HCEC 1CT (cell line): ENCODE measurements at regions not wholly inside any gene's neighbourhood (a gene's known extent, or its start where the extent isn't known, plus 50 kb on each side); places are given as distances from the start of the nearest gene placed in this dataset.

Experiments
- DNase-seq: peaks from one replicate; pipeline ENCODE4 v3.0.0-alpha.2; 2017

DNA sequence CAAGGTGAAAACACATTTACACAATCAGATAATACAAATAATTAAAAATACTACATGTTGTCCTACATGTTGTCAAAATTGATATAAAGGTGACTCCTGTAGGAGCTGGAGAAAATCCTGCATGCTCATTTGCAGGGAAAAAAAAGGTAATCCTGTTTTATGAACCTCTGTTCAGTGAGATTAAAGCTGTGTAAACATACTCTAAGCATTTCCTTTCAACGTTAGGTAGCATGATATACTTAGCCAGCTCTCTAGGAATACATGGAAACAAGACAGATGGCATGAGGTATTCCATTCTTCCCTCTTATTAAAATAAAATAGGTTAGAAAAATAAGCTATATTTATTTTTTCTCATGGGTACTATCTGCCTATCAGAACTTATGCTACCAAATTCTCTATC, 635.7 kb upstream of the FLRT2 start:
- no peak for DNase-seq

DNA sequence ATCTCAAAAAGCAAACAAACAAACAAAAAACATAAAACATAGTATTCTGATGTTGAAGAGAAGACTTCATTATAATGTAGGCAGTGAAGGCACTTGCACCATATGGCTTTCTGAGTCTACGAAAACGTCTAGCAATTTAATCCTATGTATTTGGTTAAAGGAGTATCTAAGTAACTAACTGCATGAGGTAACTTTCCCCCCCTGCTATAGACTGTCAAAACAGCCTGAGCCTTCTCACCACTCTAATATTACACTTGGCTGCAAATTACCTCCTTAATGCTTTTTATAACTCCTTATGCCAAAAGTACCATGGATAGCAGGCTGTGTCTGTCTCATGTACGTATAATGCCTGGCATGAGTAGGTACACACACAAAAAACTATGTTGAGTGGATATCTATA, 607.6 kb upstream of the FLRT2 start:
- no peak for DNase-seq

DNA sequence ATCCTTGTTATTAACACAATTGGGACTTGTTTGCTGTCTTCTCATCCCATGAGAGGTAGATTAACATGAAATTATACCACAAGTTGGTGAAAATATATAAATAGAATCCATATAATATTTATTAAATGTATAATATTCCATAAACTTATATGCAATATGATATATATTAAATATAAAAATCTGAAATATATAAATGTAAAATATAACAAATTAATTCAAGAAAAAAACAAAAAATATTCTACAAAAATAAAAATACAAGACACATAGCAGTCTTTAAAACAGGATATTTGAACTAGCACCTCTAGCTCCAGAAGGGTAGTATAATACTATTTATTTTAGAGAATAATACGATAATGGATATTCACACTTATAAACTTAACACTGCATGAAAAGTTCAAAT, 603.3 kb upstream of the FLRT2 start:
- DNase-seq, result no peak

DNA sequence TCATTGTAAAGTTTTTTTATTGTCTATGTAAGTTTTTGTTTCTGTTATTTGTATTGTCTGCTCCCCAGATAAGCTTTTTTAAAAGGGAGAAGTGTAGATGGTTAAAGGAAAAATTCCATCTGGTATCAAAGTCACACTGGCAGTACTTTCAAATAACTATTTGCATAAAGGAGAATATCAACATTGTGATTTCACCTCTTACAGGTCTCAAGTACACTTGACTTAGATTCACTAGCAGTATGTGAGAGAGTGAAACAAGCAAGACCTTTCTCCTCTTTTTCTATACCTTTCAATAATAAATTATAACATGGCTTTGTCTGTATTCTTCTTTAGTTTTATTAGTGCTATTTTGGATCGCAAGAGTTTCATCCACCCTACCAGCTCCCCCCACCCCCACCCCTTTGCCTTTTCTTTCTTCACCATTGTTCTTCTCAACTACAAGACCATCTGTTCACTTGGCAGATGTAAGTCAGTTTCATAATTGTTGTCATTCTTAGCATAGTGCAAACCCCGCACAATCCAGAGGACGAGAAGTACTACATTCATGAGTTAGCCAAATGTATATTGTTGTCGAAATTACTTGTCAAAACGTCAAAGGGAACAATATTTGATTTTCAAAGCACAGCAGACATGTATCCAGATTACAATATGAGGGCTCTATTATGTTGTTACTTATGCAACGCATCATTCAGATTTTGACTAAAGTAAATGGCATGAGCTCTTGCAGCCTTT, 602.7 kb upstream of the FLRT2 start:
- no peak for DNase-seq

DNA sequence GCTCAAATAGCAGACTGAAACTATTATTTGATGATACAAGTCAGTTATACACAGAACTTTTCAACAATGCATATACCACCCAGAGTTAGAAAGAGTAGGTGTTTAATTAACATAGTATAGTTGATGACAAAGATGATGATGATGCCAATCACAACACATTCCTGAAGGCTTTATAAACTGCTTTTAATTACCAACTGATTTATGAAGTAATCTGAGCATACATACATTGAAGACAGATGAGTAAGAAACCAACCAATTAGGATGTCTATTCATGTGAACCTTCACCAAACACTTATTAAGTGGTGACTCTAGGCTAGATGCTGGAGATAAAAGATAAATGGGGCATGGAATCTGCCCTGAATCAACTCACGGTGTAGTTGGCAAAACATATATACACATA, 600.9 kb upstream of the FLRT2 start:
- no peak for DNase-seq

DNA sequence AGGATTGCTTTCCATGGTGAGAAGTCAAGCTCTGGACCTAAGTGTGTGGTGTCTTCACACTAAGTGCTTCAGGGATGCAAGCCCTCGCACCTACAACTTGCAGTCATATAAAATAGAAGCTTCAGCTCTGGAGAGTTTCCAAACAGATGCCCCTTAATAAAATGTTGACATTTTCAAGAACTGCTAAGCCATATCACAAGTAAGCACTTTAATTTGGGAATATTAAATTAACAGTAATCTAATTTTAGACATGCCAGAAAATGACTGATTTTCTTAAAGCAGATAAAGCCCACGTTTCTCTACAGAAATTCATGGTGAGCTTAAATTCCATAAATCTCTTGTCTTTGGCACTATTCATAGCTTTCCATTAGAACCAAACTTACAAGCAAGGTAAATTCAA, 600.1 kb upstream of the FLRT2 start:
- DNase-seq, result no peak

DNA sequence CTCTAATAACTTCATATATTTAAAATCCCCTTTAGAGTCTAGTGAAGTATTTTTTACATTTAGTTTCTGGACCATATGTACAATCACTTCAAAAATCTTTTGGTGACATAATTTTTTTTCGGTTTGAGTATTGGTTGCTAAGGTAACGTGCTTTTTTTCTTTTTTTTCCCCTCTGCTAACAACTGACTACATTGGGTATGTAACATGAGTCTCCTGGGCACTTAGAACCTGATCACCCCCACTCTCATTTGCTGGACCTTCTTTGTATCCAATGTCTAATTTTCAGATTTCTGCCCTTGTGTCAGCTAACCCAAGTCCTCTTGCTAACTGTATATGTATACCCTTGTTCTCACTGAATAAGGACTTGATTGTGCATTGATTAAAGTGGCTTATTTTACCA, 592.9 kb upstream of the FLRT2 start:
- no peak for DNase-seq

DNA sequence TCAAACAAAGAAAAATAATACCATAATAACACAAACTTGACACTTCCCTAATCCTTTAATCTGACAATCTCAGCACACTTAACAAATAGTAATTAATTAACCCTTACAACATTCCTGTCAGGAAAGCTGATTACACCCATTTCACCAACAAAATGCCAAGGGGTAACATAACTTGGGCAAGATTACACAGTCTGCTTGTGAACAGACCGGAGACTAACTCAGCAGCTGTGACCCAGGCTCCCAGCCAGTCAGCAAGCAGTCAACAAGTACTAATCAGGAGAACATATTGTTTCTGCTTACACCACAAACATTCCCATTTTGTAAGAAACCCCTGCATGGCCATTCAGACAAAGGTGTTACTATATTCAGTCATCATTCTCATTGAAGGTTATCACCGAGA, 592.5 kb upstream of the FLRT2 start:
- DNase-seq, result no peak

DNA sequence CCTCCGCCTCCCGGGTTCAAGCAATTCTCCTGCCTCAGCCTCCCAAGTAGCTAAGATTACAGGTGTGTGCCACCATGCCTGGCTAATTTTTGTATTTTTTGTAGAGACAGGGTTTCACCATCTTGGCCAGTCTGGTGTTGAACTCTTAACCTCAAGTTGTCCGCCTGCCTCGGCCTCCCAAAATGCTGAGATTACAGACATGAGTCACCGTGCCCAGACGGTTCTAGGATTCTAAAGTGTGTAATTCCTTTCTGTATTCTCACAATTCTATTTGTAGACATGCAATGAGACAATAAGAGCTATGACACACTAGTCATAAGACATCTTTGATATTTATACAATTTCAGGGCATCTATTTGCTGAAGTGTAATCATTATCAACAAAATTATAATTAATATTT, 585.0 kb upstream of the FLRT2 start:
- DNase-seq, result peak; percentile 49

DNA sequence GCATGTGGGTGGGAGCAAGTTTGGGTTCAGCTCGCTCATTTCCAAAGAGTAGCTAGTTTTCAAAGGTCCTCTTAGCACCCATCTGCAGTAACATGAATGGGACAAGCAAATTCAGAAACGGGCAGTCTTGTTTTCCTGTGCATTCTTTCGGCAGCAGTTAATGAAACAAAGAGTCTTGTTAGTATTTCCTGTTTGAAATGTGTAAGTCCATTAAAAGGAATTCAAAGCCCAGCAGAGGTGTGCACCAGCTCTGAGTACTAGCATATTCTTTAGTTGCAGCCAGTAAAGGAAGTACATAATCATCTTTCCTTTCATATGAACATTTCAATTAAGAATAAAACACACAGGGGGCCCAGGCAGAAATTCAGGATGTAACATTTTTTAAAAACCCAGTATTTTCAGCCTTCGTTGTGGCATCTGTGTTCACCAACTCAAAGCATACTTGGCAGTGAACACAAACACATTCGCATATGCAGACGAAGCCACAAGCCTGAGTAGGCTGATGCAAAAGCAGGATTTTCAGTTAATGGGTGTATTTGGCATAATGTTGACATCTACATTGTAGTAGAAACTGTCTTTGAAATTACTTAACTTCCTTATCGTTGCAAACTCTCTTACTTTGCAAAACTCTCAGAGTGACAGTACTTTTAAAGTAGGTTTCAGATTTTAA, 570.0 kb upstream of the FLRT2 start:
- no peak for DNase-seq

DNA sequence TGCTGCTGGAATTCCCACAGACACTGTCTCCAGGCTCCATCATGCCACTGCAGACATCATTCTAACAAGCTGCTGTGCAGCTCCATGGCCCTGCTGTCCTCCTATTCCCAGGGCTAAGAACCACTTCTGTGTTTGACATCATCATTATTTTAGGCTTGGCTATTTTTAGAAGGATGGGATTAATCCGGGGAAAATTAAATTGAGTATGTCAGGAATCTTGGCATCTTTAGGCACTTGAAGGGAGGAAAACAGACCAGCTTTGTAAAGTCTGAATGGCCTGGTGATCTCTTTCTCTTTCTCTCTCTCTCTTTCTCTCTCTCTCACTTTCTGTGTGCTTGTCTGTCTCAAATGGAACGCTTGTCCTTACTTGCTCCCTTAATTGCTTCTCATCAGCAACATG, 568.3 kb upstream of the FLRT2 start:
- no peak for DNase-seq

DNA sequence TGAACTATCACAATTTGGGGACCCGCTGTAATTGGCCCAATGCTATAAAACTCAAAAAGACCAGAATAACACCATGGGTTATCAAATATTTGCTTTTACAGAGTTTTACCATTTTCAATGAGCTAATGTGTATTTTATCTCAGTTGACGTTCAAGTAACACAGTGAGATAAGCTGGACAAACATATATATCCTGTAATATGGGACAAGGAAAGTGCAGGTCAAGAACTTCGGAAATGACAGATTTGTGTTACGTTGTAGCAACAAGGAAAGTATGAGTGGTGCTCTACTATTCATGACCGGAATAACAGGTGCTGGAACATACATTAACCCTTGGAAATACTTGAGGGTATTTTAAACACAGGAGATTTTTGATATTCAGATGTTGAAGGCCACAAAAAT, 566.4 kb upstream of the FLRT2 start:
- no peak for DNase-seq

DNA sequence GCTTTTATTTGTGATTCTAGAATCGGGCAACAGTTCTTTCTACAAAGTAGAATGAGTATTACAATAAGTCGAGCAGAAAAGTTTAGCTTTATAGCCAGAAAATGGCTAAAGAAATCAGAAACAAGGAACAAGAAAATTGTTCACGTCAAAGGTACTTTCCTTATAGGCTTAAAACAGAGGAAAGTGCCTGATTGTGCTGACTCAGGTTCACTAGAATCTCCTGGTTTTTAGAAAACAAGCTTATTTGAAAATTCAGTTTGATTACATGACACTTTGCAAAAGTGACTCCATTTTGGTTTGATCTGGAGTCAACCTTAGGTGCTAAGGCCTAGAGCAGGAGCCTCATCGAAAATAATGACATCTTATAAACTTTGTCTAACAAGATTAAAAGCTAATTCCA, 564.7 kb upstream of the FLRT2 start:
- no peak for DNase-seq

DNA sequence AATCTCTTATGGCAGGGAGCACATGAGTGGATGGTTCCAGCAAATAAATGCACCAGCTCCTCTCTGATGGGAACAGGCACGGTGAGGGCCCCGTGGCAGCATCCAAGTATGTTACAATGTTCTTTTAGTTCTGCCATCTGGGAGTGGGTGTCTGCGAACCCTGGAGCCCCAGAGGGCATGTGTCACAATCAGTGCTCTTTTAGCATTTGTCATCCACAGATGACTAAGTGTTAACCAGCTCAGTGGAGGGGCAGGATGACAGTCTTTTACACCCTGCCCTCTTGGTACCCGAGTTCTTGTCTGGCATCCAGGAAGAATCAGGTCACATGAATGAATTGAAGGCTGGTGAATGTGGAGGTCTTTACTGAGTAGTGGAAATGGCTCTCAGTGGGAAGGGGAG, 560.4 kb upstream of the FLRT2 start:
- DNase-seq, result peak; percentile 5

DNA sequence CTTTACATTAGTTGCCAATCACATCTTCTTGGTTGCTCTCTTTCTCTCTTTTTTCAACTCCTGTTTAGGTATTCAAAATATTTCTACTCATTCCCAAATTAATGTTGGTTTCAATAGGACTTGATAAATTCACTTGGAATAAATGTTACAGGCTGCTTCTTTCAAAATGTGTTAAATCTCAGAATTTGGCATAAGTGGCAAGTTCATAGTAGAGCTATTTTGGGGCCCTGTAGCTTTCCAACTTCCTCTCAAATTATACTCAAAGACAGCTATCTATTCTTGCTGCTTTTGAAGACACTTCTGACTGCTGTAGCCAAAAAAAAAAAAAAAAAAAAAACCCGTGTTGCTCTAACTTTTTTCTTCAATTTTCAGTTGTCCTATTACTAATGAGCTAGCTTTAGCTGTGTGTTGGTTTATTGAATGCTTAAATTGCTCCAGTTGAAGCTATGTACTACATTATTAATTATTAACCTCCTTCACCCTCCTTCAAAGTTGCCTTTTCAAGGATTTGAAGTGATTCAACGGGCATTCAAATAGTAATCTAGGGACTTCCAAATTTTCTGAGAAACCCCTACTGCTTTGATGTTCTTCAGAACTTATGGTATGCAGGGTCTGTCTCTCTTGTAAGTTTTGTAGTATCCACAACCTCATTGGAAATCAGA, 554.6 kb upstream of the FLRT2 start:
- DNase-seq, result no peak

DNA sequence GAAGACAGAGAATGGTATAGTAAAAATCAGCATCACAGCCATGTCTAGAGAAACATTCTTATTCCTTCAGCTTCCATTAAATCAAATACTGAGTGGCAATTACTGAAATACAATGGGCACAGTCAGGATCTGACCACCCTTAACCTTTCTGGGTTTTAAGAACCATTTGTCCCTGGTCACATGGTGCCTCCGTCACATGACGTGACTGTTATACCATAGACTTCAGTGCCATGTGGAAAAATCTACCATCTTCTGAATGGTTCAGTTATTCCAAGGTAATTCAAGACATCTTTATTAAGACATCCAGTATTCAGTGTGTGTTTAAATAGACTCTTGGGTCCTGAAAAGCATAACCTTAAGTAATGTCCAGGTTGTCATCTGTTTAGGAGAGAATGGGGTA, 553.1 kb upstream of the FLRT2 start:
- DNase-seq, result no peak

DNA sequence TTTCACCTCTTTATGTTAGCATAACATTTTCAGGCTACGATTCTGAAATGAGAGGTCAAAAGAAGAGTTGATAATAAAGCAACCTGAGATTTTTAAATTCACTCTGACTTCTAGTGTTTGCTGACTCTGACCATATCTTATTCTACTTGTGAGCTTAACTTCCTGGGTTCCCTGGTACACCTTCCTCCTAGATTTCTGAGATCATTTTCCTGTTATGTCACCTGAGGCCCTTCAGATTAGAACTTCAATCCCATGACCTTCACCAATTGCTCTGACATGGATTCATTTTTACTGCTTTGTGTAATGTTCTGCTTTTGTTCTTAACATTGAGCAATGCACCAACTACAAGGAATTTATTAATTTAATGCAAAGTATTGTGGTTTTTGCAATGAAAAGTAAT, 542.9 kb upstream of the FLRT2 start:
- no peak for DNase-seq

DNA sequence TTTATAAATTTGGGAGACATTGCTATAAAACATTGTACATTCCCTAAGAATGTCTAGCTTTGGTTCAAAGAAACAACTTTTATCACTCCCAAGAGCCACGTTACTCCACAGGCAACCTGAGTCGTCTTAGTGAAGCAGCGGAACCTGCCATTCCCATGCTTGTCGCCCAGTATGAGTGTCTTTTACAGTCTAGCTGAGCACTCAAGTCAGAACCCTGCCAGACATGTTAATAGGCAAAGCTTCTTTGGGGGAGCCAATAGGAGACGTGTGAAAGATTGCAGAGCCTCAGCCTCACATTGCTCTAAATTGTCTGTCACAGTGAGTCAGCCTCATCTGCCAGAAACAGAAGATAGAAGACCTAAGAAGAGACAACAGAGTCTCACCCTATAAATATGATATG, 541.6 kb upstream of the FLRT2 start:
- no peak for DNase-seq

DNA sequence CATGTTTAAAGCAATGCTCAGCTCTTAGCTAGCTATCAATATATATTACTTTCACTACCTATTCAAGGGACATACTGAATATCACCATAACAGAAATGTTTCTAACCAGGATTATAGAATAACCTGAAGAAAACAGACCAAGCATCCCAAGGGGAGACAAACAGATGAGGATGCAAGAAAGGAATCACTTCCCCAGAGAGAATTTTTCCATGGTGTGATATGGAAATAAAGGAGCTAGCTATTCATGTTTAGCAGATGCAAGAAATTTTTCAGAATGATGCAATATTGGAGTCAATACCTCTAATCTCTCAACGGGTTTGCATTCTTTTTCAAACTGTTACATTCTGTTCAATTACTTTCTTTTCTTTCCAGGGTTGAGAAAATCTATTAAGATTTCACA, 538.9 kb upstream of the FLRT2 start:
- no peak for DNase-seq

DNA sequence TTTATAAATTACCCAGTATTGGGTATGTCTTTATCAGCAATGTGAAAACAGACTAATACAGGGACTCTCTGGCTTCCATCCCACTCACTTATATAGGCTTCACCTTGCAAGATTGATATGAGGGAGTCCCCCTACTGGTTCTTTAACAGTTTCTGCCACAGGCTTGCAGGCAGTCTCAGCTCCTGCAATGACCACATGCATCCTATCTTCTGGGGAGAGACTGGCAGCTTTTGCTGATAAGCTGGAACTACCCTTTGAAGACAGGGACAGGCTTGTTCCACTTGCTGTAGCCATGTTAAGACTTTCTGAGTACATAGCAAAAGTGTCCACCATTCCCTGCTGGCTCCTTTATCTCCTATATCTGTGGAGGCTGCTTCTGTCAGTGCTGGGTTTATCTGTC, 531.7 kb upstream of the FLRT2 start:
- DNase-seq, result no peak

DNA sequence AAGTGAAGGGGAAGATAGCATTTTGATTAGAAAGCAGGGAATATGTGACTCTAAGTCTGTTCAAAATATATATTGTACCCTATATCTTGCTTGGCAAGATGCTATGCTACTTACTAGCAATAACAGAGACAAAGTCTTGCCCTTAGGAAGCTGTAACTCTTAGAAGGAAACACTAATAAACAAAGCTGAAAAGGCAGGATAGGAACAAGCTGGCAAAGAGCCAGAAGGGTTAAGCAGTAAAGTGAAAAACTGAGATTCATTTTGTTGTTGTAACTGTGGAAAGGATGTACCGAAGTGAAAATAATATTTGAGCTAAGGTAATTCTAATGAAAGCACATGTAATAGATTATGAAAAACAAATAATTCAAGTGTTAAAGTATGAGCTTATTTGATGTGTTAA, 527.1 kb upstream of the FLRT2 start:
- no peak for DNase-seq

DNA sequence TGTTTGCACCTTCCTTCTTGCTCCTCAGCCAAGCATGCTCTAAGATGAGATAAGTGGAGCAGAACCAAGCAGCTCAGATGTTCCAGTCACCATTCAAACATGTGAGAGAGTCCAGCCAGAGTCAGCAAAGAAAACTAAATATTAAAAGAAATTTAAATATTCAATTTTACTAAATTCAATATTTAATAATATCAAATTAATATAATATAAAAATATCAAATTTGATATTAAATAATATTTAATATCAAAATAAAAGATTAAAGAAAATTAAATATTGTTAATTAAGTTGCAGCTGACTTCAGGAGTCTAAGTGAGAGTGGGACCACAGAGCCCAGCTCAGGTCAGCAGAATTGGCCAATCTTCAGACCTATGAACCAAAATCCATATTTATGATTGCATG, 526.1 kb upstream of the FLRT2 start:
- DNase-seq, result no peak

DNA sequence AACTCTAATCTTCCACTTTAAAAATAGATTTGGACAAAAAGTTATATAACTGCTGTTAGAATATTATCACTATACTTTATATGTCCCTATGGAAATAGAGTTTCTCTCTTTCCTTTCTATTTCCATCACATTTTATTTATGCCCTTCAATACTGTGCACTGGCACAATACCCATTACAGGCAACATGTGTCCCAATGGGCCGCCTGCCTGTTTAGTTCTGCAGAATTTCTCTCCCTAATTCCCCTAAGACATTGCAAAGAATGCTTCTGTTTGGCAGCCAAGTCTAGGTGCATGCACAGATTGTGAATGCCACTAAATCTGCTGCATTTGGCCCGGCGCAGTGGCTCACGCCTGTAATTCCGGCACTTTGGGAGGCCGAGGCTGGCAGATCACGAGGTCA, 520.4 kb upstream of the FLRT2 start:
- no peak for DNase-seq

DNA sequence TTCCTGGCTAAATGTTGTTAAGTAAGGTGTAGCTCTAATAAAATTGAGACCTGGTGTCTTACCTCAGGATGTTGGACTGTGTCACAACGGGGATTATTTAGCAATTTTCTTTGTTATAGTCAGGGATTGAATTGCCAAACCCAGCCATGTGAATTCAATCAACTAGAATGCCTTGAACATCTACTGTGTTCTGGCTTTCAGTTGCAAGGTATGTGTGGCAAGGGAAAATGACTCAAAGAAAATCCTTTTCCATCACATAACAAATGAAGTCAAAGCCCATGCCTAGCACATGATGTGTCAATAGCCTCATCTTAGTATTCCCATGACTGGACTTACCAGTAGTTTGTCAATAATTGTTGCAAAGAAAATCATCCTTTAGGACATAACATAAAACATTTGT, 519.8 kb upstream of the FLRT2 start:
- DNase-seq, result peak; percentile 7

DNA sequence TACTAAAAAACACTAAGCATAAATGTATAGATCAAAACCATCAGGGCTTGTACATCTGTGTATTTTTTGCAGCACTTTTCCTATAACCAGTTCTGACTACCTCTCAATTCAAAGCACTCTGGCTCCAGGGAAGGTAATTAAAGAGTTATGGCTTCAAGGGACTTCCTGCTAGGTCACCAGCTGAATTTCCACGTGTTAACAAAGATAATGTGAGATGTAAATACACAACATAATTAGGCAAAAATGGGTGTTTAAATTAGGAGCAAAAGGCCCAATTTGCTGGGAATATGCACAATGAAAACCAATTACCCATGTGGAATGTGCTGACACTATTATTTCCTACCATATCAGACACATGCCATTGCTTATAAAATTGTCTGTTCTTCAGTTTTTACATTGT, 513.4 kb upstream of the FLRT2 start:
- no peak for DNase-seq
